Bone marrow (tissue), 2 donors: ENCODE measurements at regions not wholly inside any gene's neighbourhood (a gene's known extent, or its start where the extent isn't known, plus 50 kb on each side); places are given as distances from the start of the nearest gene placed in this dataset.

Experiments used
- DNase-seq, 2 donors: peaks; one replicate each; lab custom pipeline; 2025; lab: John Stamatoyannopoulos, UW

DNA sequence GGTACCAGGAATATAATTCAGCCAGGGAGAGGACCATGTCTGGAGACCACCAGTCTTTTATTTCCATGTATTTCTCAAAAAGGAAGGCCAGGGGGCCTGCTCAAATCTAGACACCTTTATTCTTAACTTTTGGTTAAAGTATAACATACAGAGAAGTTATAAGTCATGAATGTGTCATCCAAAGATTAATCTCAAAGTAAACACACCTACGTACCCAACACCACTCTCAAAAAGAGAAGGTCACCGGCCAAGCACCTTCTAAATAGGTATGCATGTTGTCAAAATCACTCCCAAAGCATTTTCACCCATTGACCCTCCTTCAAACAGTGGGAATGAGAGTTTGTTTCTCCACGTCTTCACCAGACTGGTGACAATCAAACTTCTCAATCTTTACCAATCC lies 60.0 kb upstream of the FZD10 start:
- no peak for DNase-seq

DNA sequence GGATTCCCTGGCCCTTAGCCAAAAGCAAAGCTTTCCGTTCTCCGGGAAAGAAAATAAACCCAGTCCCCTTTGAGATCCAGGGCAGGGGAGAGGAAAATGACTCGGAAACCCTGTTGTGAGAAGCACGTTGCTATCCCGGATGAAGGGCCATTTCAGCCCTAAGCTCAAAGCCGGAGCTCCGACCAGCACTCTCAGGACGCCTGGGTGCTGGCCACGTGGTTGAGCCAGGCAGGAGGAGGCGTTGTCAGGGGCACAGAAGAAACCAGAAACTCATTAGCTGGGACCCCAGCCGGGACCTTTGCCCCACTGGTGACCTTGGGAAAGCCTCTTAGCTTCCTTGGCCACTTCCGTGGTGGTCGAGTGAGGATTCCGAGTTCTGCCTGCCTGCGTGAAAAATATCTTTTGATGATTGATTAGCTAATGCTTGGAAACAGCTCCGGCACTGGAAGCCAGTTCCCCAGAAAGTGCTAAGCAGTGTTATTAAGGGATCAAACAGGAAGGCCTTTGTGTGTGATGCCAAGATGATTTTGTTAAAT lies 57.6 kb upstream of the FZD10 start:
- DNase-seq = no peak

DNA sequence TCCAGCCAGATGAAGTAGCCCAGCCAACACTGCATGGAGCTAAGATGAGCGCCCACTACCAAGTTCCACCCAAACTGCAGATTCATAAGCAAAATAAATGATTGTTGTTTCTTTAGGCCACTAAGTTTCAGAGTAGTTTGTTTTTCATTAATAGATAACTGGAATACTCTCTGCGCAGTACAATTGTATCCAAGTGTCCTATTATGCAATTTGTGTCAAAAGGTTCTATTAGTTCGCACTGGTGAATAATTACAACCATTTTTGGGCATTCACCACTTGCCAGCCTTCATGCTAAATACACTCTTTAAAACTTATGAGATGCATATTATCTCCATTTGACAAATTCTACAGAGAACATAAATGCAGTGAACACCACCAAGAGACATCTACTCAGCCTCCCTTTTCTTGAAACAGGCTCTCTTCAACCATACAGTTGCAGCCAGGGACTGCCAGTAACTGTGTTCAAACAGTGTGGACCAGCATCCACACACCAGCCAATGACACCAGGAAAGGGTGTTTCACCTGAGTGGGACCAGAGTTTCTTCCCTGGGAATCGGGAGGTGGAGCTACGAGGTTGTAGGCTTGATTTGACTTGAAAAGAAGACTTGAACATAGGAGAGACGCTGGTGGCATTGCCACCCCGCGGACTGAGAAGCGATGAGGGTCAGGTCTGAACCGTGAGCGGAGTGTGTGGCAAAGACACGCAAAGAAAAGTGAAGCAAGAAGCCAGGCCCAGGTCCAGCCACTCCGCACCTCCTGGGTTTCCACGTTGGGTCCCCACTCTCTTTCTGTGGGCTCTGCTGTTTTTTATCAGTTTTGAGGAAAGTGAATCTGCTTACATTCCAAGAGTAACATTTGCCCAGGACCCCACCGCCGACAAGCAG lies 53.0 kb upstream of the FZD10 start:
- no peak for DNase-seq

DNA sequence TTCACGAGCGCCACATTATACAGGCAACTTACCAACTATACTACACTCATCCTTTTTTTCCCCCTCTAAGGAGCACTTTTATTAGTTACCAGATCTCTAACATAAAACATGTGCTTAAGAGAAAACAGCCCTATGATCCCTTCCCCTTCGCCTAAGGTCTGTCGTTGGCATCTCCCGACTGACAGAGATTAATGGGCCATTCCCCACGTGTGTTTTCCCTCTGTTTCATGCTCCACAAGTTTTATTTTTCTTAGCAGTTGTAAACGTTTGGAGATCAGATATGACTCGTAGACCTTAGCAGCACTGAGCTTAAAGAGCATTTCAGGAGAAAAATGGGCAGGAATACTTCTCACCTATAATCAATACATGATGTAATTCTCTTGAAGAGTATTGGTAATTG lies 51.4 kb upstream of the FZD10 start:
- no peak for DNase-seq

DNA sequence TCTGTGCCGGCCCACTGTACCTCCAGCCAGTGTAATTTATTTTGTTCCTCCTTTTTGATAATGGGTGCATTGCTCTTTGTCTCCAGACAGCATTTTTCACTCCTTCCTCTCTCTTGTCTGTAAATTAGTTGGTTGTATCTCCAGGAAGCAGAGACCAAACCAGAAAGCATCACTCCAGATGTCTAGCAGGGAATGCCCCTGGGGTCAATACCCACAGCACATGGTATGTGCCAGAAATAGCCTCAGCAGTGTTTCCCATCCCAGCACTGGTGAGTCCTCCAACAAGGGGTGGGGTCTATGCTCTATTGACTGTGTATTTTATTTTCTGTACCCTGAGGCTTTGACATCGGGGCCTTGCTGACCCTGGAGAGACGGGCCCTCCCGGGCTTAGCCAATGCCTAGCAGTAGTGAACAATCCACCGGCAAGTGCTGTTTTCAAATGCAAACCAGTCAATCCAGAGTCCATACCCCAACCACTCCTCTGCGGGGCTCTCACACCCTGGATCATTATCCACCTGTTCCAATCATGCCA lies 50.2 kb upstream of the FZD10 start:
- DNase-seq = no peak
